IMR-90 (cell line): ENCODE measurements at regions not wholly inside any gene's neighbourhood (a gene's known extent, or its start where the extent isn't known, plus 50 kb on each side); places are given as distances from the start of the nearest gene placed in this dataset.
A peak's percentile ranks its signal among the peaks of the same experiment; 100 is the strongest.

ENCODE experiments used
- ATAC-seq: fragments of 200-7000 bp; cut with Tn5 transposase; 2 replicates; pipeline ENCODE4 v1.9.1; 2020; ENCODE audit warnings: low read depth, mild to moderate bottlenecking, moderate library complexity
- BruUV-seq: library from RNA; stranded (reverse); fragments of 400-500 nt; replicated peaks from 2 replicates; lab custom pipeline; 2021; lab: Mats Ljungman, UMichigan
- CTCF ChIA-PET: fragments of 300-600 bp; formaldehyde crosslinking; extraction: SDS; loops from one replicate; lab custom pipeline; 2021; ENCODE audit warnings: antibody characterized with exemption; lab: Yijun Ruan, JAX
- POLR2A ChIA-PET: fragments of 300-600 bp; sonication (Branson Sonifier 250); formaldehyde crosslinking; loops from one replicate; lab custom pipeline; 2022; ENCODE audit warnings: antibody characterized with exemption; ENCODE audit not compliant: unreplicated experiment; lab: Charles Lee
- DNase-seq: peaks from one replicate; pipeline ENCODE4 v3.0.0; 2013
- H2AFZ ChIP-seq: replicated peaks from 2 replicates; pipeline ENCODE3; 2013; ENCODE audit warnings: low read length, mild to moderate bottlenecking; ENCODE audit not compliant: poor library complexity
- H2AK5ac ChIP-seq: 2 replicates; pipeline ENCODE4 v1.6.1; 2013; ENCODE audit warnings: low read depth, low read length, inconsistent platforms
- H2AK9ac ChIP-seq: replicated peaks from 2 replicates; pipeline ENCODE3; 2013; ENCODE audit warnings: mild to moderate bottlenecking, low read depth, low read length, moderate library complexity; ENCODE audit not compliant: poor library complexity
- H2BK120ac ChIP-seq: 2 replicates; pipeline ENCODE4 v1.6.1; 2013; ENCODE audit warnings: low read depth, low read length, inconsistent platforms
- H2BK15ac ChIP-seq: 3 replicates; pipeline ENCODE4 v1.6.1; 2013; ENCODE audit warnings: low read depth, low read length, inconsistent platforms
- H2BK20ac ChIP-seq: 2 replicates; pipeline ENCODE4 v1.6.1; 2013; ENCODE audit warnings: low read depth, mild to moderate bottlenecking, inconsistent platforms, low read length, moderate library complexity
- H2BK5ac ChIP-seq: 2 replicates; pipeline ENCODE4 v1.6.1; 2013; ENCODE audit warnings: mild to moderate bottlenecking, low read depth, low read length, inconsistent platforms; ENCODE audit not compliant: poor library complexity, severe bottlenecking
- H3K14ac ChIP-seq: replicated peaks from 2 replicates; pipeline ENCODE4 v1.6.1; 2013; ENCODE audit warnings: low read depth, low read length, inconsistent platforms
- H3K18ac ChIP-seq: 2 replicates; pipeline ENCODE4 v1.6.1; 2013; ENCODE audit warnings: low read depth, low read length, control low read depth
- H3K23ac ChIP-seq: 2 replicates; pipeline ENCODE4 v1.6.1; 2013; ENCODE audit warnings: low read depth, low read length, inconsistent platforms
- H3K27ac ChIP-seq: 2 replicates; pipeline ENCODE4 v1.5.1; 2013; ENCODE audit warnings: mild to moderate bottlenecking, control low read depth, low read length; ENCODE audit not compliant: insufficient read depth
- H3K27me3 ChIP-seq: 2 replicates; pipeline ENCODE4 v1.6.1; 2013; ENCODE audit warnings: low read length; ENCODE audit not compliant: control insufficient read depth, insufficient read depth
- H3K36me3 ChIP-seq: 2 replicates; pipeline ENCODE4 v1.6.1; 2013; ENCODE audit warnings: low read length, mixed read lengths; ENCODE audit not compliant: control insufficient read depth, insufficient read depth
- H3K4ac ChIP-seq: 2 replicates; pipeline ENCODE4 v1.6.1; 2013; ENCODE audit warnings: low read depth, low read length, inconsistent platforms
- H3K4me1 ChIP-seq: 2 replicates; pipeline ENCODE4 v1.6.1; 2013; ENCODE audit warnings: low read length, mixed read lengths; ENCODE audit not compliant: control insufficient read depth, insufficient read depth
- H3K4me2 ChIP-seq: 2 replicates; pipeline ENCODE4 v1.6.1; 2013; ENCODE audit warnings: low read depth, mild to moderate bottlenecking, control low read depth, low read length, moderate library complexity
- H3K4me3 ChIP-seq: 2 replicates; pipeline ENCODE4 v1.5.1; 2013; ENCODE audit warnings: low read depth, mild to moderate bottlenecking, control low read depth, low read length, moderate library complexity; ENCODE audit not compliant: insufficient read depth
- H3K56ac ChIP-seq: 2 replicates; pipeline ENCODE4 v1.6.1; 2013; ENCODE audit warnings: low read length, inconsistent platforms; ENCODE audit not compliant: insufficient read depth; ENCODE audit errors: extremely low read depth
- H3K79me1 ChIP-seq, 2 experiments: 2 replicates each; pipeline ENCODE4 v1.6.1; 2013; ENCODE audit warnings: low read length in 2 of 2, inconsistent platforms in 1 of 2, low read depth in 1 of 2
- H3K9ac ChIP-seq: 2 replicates; pipeline ENCODE4 v1.6.1; 2013; ENCODE audit warnings: low read depth, low read length, control low read depth
- H3K9me1 ChIP-seq: 2 replicates; pipeline ENCODE4 v1.6.1; 2013; ENCODE audit warnings: low read length, inconsistent platforms; ENCODE audit not compliant: insufficient read depth
- H3K9me3 ChIP-seq: 2 replicates; pipeline ENCODE4 v1.6.1; 2013; ENCODE audit warnings: low read length; ENCODE audit not compliant: control insufficient read depth, insufficient read depth
- H4K20me1 ChIP-seq: 2 replicates; pipeline ENCODE4 v1.6.1; 2013; ENCODE audit warnings: low read length, inconsistent platforms; ENCODE audit not compliant: insufficient read depth
- H4K5ac ChIP-seq: 2 replicates; pipeline ENCODE4 v1.6.1; 2013; ENCODE audit warnings: mild to moderate bottlenecking, low read depth, low read length, control low read depth
- H4K8ac ChIP-seq, 2 experiments: 2 replicates each; pipeline ENCODE4 v1.6.1; 2013; ENCODE audit warnings: low read depth in 2 of 2, low read length in 2 of 2, control low read depth in 1 of 2, inconsistent platforms in 1 of 2
- H4K91ac ChIP-seq: 2 replicates; pipeline ENCODE4 v1.6.1; 2013; ENCODE audit warnings: low read depth, low read length, inconsistent platforms; ENCODE audit not compliant: insufficient read depth
- BHLHE40 ChIP-seq: fragments of 150-350 bp; IDR thresholded peaks from 2 replicates; pipeline ENCODE4 v1.6.1; 2016; ENCODE audit warnings: mild to moderate bottlenecking, low read depth, low read length
- CEBPB ChIP-seq: IDR thresholded peaks from 2 replicates; pipeline ENCODE4 v1.6.1; 2012; ENCODE audit warnings: low read depth, low read length, improper control_type of control experiment
- CHD1 ChIP-seq: IDR thresholded peaks from 2 replicates; pipeline ENCODE4 v1.6.1; 2012; ENCODE audit warnings: low read depth, low read length, improper control_type of control experiment
- FOS ChIP-seq: fragments of 150-350 bp; IDR thresholded peaks from 2 replicates; pipeline ENCODE4 v1.6.1; 2016; ENCODE audit warnings: low read depth, low read length
- MAFK ChIP-seq: IDR thresholded peaks from 2 replicates; pipeline ENCODE4 v1.6.1; 2012; ENCODE audit warnings: low read depth, low read length, improper control_type of control experiment
- MAZ ChIP-seq: IDR thresholded peaks from 2 replicates; pipeline ENCODE4 v1.6.1; 2012; ENCODE audit warnings: low read depth, mild to moderate bottlenecking, low read length, improper control_type of control experiment, moderate library complexity, borderline replicate concordance
- NFE2L2 ChIP-seq: fragments of 150-350 bp; IDR thresholded peaks from 2 replicates; pipeline ENCODE4 v1.6.1; 2016; ENCODE audit warnings: low read depth, mild to moderate bottlenecking, low read length
- POLR2A ChIP-seq: IDR thresholded peaks from 2 replicates; pipeline ENCODE4 v1.6.1; 2012; ENCODE audit warnings: mild to moderate bottlenecking, low read depth, low read length
- RFX5 ChIP-seq: IDR thresholded peaks from 2 replicates; pipeline ENCODE4 v1.8.0; 2012; ENCODE audit warnings: low read depth, mild to moderate bottlenecking, low read length, moderate library complexity
- SMC3 ChIP-seq: fragments of 150-350 bp; IDR thresholded peaks from 2 replicates; pipeline ENCODE4 v1.6.1; 2016; ENCODE audit warnings: low read depth, mild to moderate bottlenecking, antibody characterized with exemption, low read length, moderate library complexity
- USF2 ChIP-seq: fragments of 150-350 bp; IDR thresholded peaks from 2 replicates; pipeline ENCODE4 v1.6.1; 2017; ENCODE audit warnings: mild to moderate bottlenecking, antibody characterized with exemption, low read length, low read depth
- WGBS, 2 experiments: methylation state at CpG; one replicate each; pipeline versions ENCODE4 v1.1.5 to v1.1.7; 2013; ENCODE audit warnings: missing lambda C conversion rate in 2 of 2; ENCODE audit not compliant: insufficient read length in 1 of 2; ENCODE audit errors: extremely low coverage in 2 of 2; 5-methylcytosine and 5-hydroxymethylcytosine counted together
- dilution Hi-C: fragments of 300-500 bp; cut with HindIII; formaldehyde crosslinking; loops from one replicate; pipeline ENCODE4 v1.14.3; 2018; ENCODE audit warnings: low sequenced_read_pairs; ENCODE audit not compliant: unreplicated experiment
- in situ Hi-C: fragments of 300-500 bp; cut with MboI; formaldehyde crosslinking; loops from 3 replicates; pipeline ENCODE4 v1.14.3; 2019; ENCODE audit warnings: low sequenced_read_pairs, inconsistent platforms, mixed read lengths
- intact Hi-C: fragments of 100-400 bp; cut with micrococcal nuclease; formaldehyde crosslinking; loops from 2 replicates; pipeline ENCODE4 v1.10.0; 2022

GRCh38 chr15:95684693-95685115 lies 645.8 kb upstream of the NR2F2 start:
- H3K79me1 ChIP-seq = no peaks in the 10 kb centered on the region
- ChIA-PET POLR2A (no interaction called here), CTCF (no interaction called here)
- H3K9ac ChIP-seq = no peak overlapping the region
- no peaks in the 10 kb centered on the region; the same call in 1 of the 2 replicates for H3K9me1 ChIP-seq
- in situ Hi-C loops (no loop called here), intact Hi-C loops (no loop called here), dilution Hi-C loops (no loop called here)
- H2BK20ac ChIP-seq = no peak overlapping the region
- no peaks in the 10 kb centered on the region for H3K9me3 ChIP-seq
- no peak overlapping the region for H4K91ac ChIP-seq
- peaks cover 5% of the 10 kb centered on the region for H3K4me1 ChIP-seq
- no CpG with 5 or more reads among the region's 1 CpG for WGBS, 2 experiments
- no peak overlapping the region for H3K4ac ChIP-seq
- no peak overlapping the region for H3K4me2 ChIP-seq
- no peak overlapping the region for H2BK15ac ChIP-seq
- DNase-seq (peak; percentile 93), ATAC-seq (peak; percentile 92)
- H3K18ac ChIP-seq = no peak overlapping the region
- no peak overlapping the region for H3K23ac ChIP-seq
- no TSS peak for BruUV-seq
- H4K20me1 ChIP-seq = no peaks in the 10 kb centered on the region
- H3K4me3 ChIP-seq = no peak overlapping the region
- no peaks in the 10 kb centered on the region for H3K27me3 ChIP-seq
- H3K27ac ChIP-seq = no peak overlapping the region
- H2BK120ac ChIP-seq = no peak overlapping the region
- H4K8ac ChIP-seq = no peak overlapping the region
- H3K14ac ChIP-seq = no peak overlapping the region
- no peak overlapping the region for H2AK9ac ChIP-seq
- no peaks in the 10 kb centered on the region for H3K36me3 ChIP-seq
- peak overlapping the region; percentile 70 for H2BK5ac ChIP-seq
- H4K5ac ChIP-seq = no peak overlapping the region
- no peak overlapping the region for H3K56ac ChIP-seq
- TF ChIP-seq NFE2L2 = peak; percentile 93
- TF ChIP-seq MAZ = no peak
- TF ChIP-seq RFX5 = no peak
- no peak for TF ChIP-seq CHD1
- peak; percentile 74 for TF ChIP-seq MAFK
- no peak for TF ChIP-seq POLR2A
- no peak; the same call in 1 of the 2 replicates for TF ChIP-seq BHLHE40
- no peak for TF ChIP-seq SMC3
- no peak for TF ChIP-seq USF2
- peak; percentile 93 for TF ChIP-seq CEBPB
- TF ChIP-seq FOS = peak; percentile 79
- H2AFZ ChIP-seq = no peak overlapping the region
- no peak overlapping the region for H2AK5ac ChIP-seq
